WTC11 (cell line): ENCODE measurements at regions not wholly inside any gene's neighbourhood (a gene's known extent, or its start where the extent isn't known, plus 50 kb on each side); places are given as distances from the start of the nearest gene placed in this dataset.

ENCODE experiments used
- ATF1 ChIP-seq: sonication (generic); formaldehyde crosslinking; IDR thresholded peaks from 2 replicates; pipeline ENCODE4 v1.8.1; 2023; ENCODE audit warnings: mild to moderate bottlenecking, moderate library complexity, missing genetic modification reagents
- ETV6 ChIP-seq: sonication (generic); formaldehyde crosslinking; IDR thresholded peaks from 2 replicates; pipeline ENCODE4 v1.8.1; 2022; ENCODE audit warnings: mild to moderate bottlenecking, missing genetic modification reagents
- SMAD4 ChIP-seq: sonication (generic); formaldehyde crosslinking; IDR thresholded peaks from 2 replicates; pipeline ENCODE4 v1.8.0; 2022; ENCODE audit warnings: mild to moderate bottlenecking, missing genetic modification reagents
- TCF7 ChIP-seq: sonication (generic); formaldehyde crosslinking; IDR thresholded peaks from 2 replicates; pipeline ENCODE4 v1.8.0; 2022; ENCODE audit warnings: mild to moderate bottlenecking, low read depth, missing genetic modification reagents, moderate library complexity
- TF ChIP-seq, protein P1 (sequence below): fragments of 200-600 bp; IDR thresholded peaks from 2 replicates; pipeline ENCODE4 v1.8.0; 2022; ENCODE audit warnings: antibody characterized with exemption
- TF ChIP-seq, protein P2 (sequence below): sonication (generic); formaldehyde crosslinking; IDR thresholded peaks from 2 replicates; pipeline ENCODE4 v1.8.0; 2022; ENCODE audit warnings: mild to moderate bottlenecking, missing genetic modification reagents
- TF ChIP-seq, protein P3 (sequence below): sonication (generic); formaldehyde crosslinking; IDR thresholded peaks from 2 replicates; pipeline ENCODE4 v1.8.1; 2023; ENCODE audit warnings: mild to moderate bottlenecking, missing genetic modification reagents

DNA sequence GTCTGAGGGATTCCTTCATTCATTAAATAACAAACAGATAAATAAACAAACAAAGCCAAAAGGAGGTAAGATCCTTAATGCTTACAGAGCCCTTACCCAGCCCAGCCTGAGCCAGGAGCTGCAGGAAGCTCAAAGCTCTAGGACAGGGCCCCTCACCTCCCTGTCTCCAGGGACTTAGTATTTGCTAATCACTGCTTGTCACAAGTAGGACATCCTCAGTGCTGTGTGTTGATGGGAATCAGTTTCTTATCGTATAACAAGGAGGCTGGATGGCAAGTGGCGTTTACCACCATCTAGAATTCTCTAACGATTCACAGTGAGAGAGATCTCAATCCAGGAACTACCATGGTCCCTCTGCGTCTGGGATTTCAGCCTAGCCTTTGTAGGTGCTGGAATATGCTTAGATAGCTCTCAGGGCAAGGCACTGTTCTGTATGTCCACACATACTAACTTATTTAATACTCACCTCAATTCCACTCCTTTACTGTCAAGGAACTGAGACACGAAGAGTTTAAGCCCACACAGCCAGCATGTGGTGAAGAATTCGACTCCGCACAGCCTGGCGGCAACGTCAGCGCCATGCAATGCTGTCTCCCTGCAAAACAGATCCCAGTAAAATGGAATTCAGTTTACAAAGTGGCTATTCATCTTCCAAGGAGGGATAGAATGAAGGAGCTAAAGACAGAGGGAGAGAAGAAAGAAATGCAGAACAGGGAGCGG, 164.8 kb downstream of the MYCN start:
- TF ChIP-seq ATF1 (CRISPR knock-in tag) = no peak
- TF ChIP-seq, protein P1, sequence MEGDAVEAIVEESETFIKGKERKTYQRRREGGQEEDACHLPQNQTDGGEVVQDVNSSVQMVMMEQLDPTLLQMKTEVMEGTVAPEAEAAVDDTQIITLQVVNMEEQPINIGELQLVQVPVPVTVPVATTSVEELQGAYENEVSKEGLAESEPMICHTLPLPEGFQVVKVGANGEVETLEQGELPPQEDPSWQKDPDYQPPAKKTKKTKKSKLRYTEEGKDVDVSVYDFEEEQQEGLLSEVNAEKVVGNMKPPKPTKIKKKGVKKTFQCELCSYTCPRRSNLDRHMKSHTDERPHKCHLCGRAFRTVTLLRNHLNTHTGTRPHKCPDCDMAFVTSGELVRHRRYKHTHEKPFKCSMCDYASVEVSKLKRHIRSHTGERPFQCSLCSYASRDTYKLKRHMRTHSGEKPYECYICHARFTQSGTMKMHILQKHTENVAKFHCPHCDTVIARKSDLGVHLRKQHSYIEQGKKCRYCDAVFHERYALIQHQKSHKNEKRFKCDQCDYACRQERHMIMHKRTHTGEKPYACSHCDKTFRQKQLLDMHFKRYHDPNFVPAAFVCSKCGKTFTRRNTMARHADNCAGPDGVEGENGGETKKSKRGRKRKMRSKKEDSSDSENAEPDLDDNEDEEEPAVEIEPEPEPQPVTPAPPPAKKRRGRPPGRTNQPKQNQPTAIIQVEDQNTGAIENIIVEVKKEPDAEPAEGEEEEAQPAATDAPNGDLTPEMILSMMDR = no peak
- TF ChIP-seq, protein P2, sequence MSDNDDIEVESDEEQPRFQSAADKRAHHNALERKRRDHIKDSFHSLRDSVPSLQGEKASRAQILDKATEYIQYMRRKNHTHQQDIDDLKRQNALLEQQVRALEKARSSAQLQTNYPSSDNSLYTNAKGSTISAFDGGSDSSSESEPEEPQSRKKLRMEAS (CRISPR knock-in tag) = no peak; the same call in 1 of the 2 replicates
- no peak for TF ChIP-seq SMAD4 (CRISPR knock-in tag)
- TF ChIP-seq, protein P3, sequence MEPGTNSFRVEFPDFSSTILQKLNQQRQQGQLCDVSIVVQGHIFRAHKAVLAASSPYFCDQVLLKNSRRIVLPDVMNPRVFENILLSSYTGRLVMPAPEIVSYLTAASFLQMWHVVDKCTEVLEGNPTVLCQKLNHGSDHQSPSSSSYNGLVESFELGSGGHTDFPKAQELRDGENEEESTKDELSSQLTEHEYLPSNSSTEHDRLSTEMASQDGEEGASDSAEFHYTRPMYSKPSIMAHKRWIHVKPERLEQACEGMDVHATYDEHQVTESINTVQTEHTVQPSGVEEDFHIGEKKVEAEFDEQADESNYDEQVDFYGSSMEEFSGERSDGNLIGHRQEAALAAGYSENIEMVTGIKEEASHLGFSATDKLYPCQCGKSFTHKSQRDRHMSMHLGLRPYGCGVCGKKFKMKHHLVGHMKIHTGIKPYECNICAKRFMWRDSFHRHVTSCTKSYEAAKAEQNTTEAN = no peak
- no peak for TF ChIP-seq ETV6 (CRISPR knock-in tag)
- TF ChIP-seq TCF7 (CRISPR knock-in tag) = no peak
